PC-3 (cell line): ENCODE measurements at regions not wholly inside any gene's neighbourhood (a gene's known extent, or its start where the extent isn't known, plus 50 kb on each side); places are given as distances from the start of the nearest gene placed in this dataset.

Experiments used
- ATAC-seq: fragments of 200-7000 bp; cut with Tn5 transposase; 2 replicates; pipeline ENCODE4 v1.9.1; 2020; ENCODE audit warnings: mild to moderate bottlenecking, moderate library complexity
- BruUV-seq: library from RNA; stranded (reverse); fragments of 400-500 nt; replicated peaks from 2 replicates; lab custom pipeline; 2021; lab: Mats Ljungman, UMichigan
- CTCF ChIA-PET: fragments of 300-600 bp; sonication (Branson Sonifier 250); formaldehyde crosslinking; loops from one replicate; lab custom pipeline; 2022; ENCODE audit warnings: antibody characterized with exemption; lab: Charles Lee
- POLR2A ChIA-PET: fragments of 300-600 bp; sonication (Branson Sonifier 250); formaldehyde crosslinking; loops from one replicate; lab custom pipeline; 2022; ENCODE audit warnings: antibody characterized with exemption; ENCODE audit not compliant: unreplicated experiment; lab: Charles Lee
- DNase-seq: peaks from one replicate; pipeline ENCODE4 v3.0.0-alpha.2; 2015
- H2AFZ ChIP-seq: fragments of 300-600 bp; sonication (generic); 2 replicates; pipeline ENCODE4 v1.6.0; 2016; ENCODE audit warnings: antibody characterized with exemption, low read length
- H3F3A ChIP-seq: fragments of 300-600 bp; sonication (generic); one replicate; pipeline ENCODE4 v1.6.0; 2017; ENCODE audit warnings: antibody characterized with exemption, low read length, control low read depth, mild to moderate bottlenecking; ENCODE audit not compliant: unreplicated experiment
- H3K27ac ChIP-seq: fragments of 300-600 bp; sonication (generic); 2 replicates; pipeline ENCODE4 v1.5.1; 2016; ENCODE audit warnings: mild to moderate bottlenecking, low read length
- H3K27me3 ChIP-seq: fragments of 300-600 bp; sonication (generic); 2 replicates; pipeline ENCODE4 v1.6.1; 2016; ENCODE audit warnings: low read length, mixed read lengths
- H3K36me3 ChIP-seq: fragments of 300-600 bp; sonication (generic); 2 replicates; pipeline ENCODE4 v1.6.1; 2016; ENCODE audit warnings: low read depth, mixed run types, low read length, mixed read lengths
- H3K4me1 ChIP-seq: fragments of 300-600 bp; sonication (generic); 2 replicates; pipeline ENCODE4 v1.5.1; 2016; ENCODE audit warnings: low read length; ENCODE audit not compliant: insufficient read depth
- H3K4me2 ChIP-seq: fragments of 300-600 bp; sonication (generic); 2 replicates; pipeline ENCODE4 v1.6.0; 2016; ENCODE audit warnings: low read length
- H3K4me3 ChIP-seq: fragments of 300-600 bp; sonication (generic); 2 replicates; pipeline ENCODE4 v1.5.1; 2016; ENCODE audit warnings: mild to moderate bottlenecking, low read length, mixed read lengths
- H3K79me2 ChIP-seq: fragments of 300-600 bp; sonication (generic); 2 replicates; pipeline ENCODE4 v1.6.1; 2017; ENCODE audit warnings: low read length, mixed read lengths
- H3K9ac ChIP-seq: fragments of 300-600 bp; sonication (generic); 2 replicates; pipeline ENCODE4 v1.6.0; 2016; ENCODE audit warnings: mild to moderate bottlenecking, low read length
- H3K9me2 ChIP-seq: fragments of 300-600 bp; sonication (generic); replicated peaks from 2 replicates; pipeline ENCODE4 v1.6.1; 2016; ENCODE audit warnings: mixed run types, low read length, mixed read lengths
- H3K9me3 ChIP-seq: fragments of 300-600 bp; sonication (generic); 2 replicates; pipeline ENCODE4 v1.6.1; 2016; ENCODE audit warnings: low read length, mixed read lengths
- H4K20me1 ChIP-seq: fragments of 300-600 bp; sonication (generic); 2 replicates; pipeline ENCODE4 v1.6.1; 2016; ENCODE audit warnings: low read length, mixed read lengths
- EZH2 ChIP-seq: fragments of 300-600 bp; sonication (generic); IDR thresholded peaks from one replicate; pipeline ENCODE4 v1.6.1; 2017; ENCODE audit warnings: antibody characterized with exemption, mild to moderate bottlenecking, low read length; ENCODE audit not compliant: unreplicated experiment
- EZH2phosphoT487 ChIP-seq: fragments of 300-600 bp; sonication (generic); IDR thresholded peaks from 2 replicates; pipeline ENCODE4 v1.6.1; 2018; ENCODE audit warnings: mild to moderate bottlenecking, antibody characterized with exemption, low read length, borderline replicate concordance
- intact Hi-C: fragments of 100-400 bp; cut with micrococcal nuclease; formaldehyde crosslinking; loops from 2 replicates; pipeline ENCODE4 v1.9.0; 2023
- TF ChIP-seq, protein P1 (sequence below): fragments of 300-600 bp; sonication (generic); conservative IDR thresholded peaks from 2 replicates; pipeline ENCODE4 v1.5.1; 2017; ENCODE audit warnings: antibody characterized with exemption, low read depth, mild to moderate bottlenecking, low read length

DNA sequence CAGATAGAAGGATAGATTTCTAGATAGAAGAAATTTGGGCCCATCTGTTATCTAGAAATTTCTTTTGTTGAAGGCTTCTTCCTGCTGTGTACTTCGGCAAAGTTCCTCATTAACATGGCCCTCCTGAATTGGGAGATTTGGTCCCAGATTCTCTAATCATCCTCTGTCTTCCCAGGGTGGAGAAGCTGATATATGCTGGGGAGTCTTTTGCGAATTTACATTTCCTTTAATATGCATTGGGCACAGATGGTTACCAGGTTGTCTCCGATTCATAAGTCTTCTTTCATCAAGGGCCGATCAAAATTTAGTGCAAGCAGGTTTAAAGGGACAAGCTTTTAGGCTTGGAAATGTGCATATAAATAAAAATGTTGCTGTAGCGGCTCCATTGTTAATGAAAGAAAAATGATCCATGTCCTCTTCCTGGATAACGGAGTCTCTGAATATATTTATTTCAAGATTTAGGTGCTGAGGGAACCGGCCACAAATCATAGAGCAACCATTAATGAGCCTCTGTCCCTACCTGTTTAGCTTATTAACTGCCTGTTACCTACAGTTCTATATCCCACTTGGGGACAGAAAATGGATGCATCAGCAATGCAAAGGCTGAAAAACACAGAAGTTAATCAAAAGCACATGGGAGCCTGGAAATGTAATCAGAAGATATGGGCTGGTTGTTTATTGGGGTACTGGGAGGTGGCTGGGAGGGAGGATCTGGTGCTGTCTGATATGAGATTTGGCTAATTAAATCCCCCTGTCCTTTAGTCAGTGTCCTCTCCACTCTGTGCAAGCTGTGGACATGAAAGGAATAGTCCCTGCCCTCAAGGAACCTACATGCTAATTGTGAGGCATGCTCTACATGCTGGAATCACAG lies 234.7 kb downstream of the MAN2A1 start:
- H4K20me1 ChIP-seq: no peaks in the 10 kb centered on the region
- DNase-seq: no peak
- CTCF ChIA-PET: no interaction called here
- H2AFZ ChIP-seq: no peak overlapping the region
- H3K27me3 ChIP-seq: no peaks in the 10 kb centered on the region
- POLR2A ChIA-PET: no interaction called here
- no peak overlapping the region for H3K27ac ChIP-seq
- H3K4me1 ChIP-seq: no peaks in the 10 kb centered on the region
- no peaks in the 10 kb centered on the region for H3F3A ChIP-seq
- no peak for ATAC-seq
- no TSS peak for BruUV-seq
- H3K79me2 ChIP-seq: no peaks in the 10 kb centered on the region
- H3K9ac ChIP-seq: no peak overlapping the region
- intact Hi-C loops: no loop called here
- no peak overlapping the region for H3K4me2 ChIP-seq
- no peak for TF ChIP-seq EZH2phosphoT487
- TF ChIP-seq, protein P1, sequence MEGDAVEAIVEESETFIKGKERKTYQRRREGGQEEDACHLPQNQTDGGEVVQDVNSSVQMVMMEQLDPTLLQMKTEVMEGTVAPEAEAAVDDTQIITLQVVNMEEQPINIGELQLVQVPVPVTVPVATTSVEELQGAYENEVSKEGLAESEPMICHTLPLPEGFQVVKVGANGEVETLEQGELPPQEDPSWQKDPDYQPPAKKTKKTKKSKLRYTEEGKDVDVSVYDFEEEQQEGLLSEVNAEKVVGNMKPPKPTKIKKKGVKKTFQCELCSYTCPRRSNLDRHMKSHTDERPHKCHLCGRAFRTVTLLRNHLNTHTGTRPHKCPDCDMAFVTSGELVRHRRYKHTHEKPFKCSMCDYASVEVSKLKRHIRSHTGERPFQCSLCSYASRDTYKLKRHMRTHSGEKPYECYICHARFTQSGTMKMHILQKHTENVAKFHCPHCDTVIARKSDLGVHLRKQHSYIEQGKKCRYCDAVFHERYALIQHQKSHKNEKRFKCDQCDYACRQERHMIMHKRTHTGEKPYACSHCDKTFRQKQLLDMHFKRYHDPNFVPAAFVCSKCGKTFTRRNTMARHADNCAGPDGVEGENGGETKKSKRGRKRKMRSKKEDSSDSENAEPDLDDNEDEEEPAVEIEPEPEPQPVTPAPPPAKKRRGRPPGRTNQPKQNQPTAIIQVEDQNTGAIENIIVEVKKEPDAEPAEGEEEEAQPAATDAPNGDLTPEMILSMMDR: no peak
- TF ChIP-seq EZH2: no peak
- no peaks in the 10 kb centered on the region for H3K9me2 ChIP-seq
- H3K36me3 ChIP-seq: no peaks in the 10 kb centered on the region
- no peak overlapping the region for H3K4me3 ChIP-seq
- no peaks in the 10 kb centered on the region for H3K9me3 ChIP-seq

DNA sequence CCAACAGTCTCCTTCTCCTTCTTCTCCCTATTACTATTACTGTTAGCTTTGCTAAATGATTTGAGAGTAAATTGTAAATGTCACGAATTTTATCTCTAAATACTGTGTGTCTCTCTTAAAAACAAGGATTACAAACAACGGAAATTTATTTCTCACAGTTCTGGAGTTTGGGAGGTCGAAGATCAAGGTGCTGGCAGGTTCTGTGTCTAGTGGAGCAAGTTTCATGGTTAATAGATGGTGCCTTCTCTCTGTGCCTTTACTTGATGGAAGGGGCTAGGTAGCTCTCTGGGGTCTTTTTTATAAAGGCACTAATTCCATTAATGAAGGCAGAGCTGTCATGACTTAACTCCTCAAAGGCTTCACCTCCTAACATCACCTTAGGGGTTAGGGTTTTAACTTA lies 237.9 kb downstream of the MAN2A1 start:
- no peak overlapping the region for H2AFZ ChIP-seq
- no peaks in the 10 kb centered on the region for H3K4me1 ChIP-seq
- H3K4me2 ChIP-seq: no peak overlapping the region
- no peaks in the 10 kb centered on the region for H3K79me2 ChIP-seq
- ChIA-PET CTCF (no interaction called here), POLR2A (no interaction called here)
- no peaks in the 10 kb centered on the region for H3K36me3 ChIP-seq
- H3K4me3 ChIP-seq: no peak overlapping the region
- H3K9me3 ChIP-seq: no peaks in the 10 kb centered on the region
- H3K27ac ChIP-seq: no peak overlapping the region
- ATAC-seq (no peak), DNase-seq (no peak)
- intact Hi-C loops: no loop called here
- BruUV-seq: no TSS peak
- no peaks in the 10 kb centered on the region for H3F3A ChIP-seq
- no peak overlapping the region for H3K9ac ChIP-seq
- H3K9me2 ChIP-seq: no peaks in the 10 kb centered on the region
- no peaks in the 10 kb centered on the region for H3K27me3 ChIP-seq
- TF ChIP-seq, protein P1: no peak
- H4K20me1 ChIP-seq: no peaks in the 10 kb centered on the region

DNA sequence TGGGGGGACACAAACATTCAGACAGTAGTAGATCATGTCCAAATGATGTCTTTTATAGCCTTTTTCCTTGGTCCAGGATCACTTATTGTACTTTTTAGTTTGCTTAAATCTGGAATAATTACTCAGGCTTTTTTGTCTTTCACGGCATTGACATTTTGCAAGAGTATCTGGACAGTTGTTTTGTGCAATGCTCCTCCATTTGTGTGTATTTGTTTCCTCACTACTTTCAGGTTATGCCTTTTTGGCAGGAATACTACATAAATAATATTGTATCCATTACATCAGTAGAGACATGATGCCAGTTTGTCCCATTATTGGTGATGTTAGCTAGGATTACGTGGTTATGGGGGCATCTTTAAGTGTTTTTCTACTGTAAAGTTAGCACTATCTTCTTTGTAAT lies 238.3 kb downstream of the MAN2A1 start:
- no TSS peak for BruUV-seq
- CTCF ChIA-PET: no interaction called here
- no peaks in the 10 kb centered on the region for H3K9me2 ChIP-seq
- no peaks in the 10 kb centered on the region for H3K36me3 ChIP-seq
- no peaks in the 10 kb centered on the region for H4K20me1 ChIP-seq
- H3K27me3 ChIP-seq: no peaks in the 10 kb centered on the region
- H3K79me2 ChIP-seq: no peaks in the 10 kb centered on the region
- H3K27ac ChIP-seq: no peak overlapping the region
- intact Hi-C loops: no loop called here
- H2AFZ ChIP-seq: no peak overlapping the region
- no peaks in the 10 kb centered on the region for H3K4me1 ChIP-seq
- POLR2A ChIA-PET: no interaction called here
- no peak for DNase-seq
- no peaks in the 10 kb centered on the region for H3F3A ChIP-seq
- H3K9ac ChIP-seq: no peak overlapping the region
- H3K4me3 ChIP-seq: no peak overlapping the region
- no peak for ATAC-seq
- no peak for TF ChIP-seq EZH2phosphoT487
- TF ChIP-seq EZH2: no peak
- no peaks in the 10 kb centered on the region for H3K9me3 ChIP-seq
- H3K4me2 ChIP-seq: no peak overlapping the region
